GM19372 (cell line): ENCODE measurements at regions not wholly inside any gene's neighbourhood (a gene's known extent, or its start where the extent isn't known, plus 50 kb on each side); places are given as distances from the start of the nearest gene placed in this dataset.

ENCODE experiments used
- ATAC-seq: cut with Tn5 transposase; IDR thresholded peaks from one replicate; pipeline ENCODE4 v1.9.1; 2021; ENCODE audit warnings: mild to moderate bottlenecking, low read depth, moderate library complexity; ENCODE audit not compliant: unreplicated experiment

GRCh38 chr10:10225136-10225676, 792.5 kb upstream of the CELF2 start:
- ATAC-seq = no peak

GRCh38 chr10:10233229-10233628, 784.4 kb upstream of the CELF2 start:
- ATAC-seq = no peak

GRCh38 chr10:10235003-10235402, 782.7 kb upstream of the CELF2 start:
- ATAC-seq = no peak

GRCh38 chr10:10247585-10247984, 770.1 kb upstream of the CELF2 start:
- no peak for ATAC-seq

GRCh38 chr10:10256860-10257259, 760.8 kb upstream of the CELF2 start:
- ATAC-seq = no peak

- no peak for ATAC-seq
These were observed 758.7 kb upstream of the CELF2 start for GRCh38 chr10:10259013-10259412.

GRCh38 chr10:10270126-10271050, 747.3 kb upstream of the CELF2 start:
- ATAC-seq = no peak

GRCh38 chr10:10271639-10272192, 746.0 kb upstream of the CELF2 start:
- no peak for ATAC-seq

- no peak for ATAC-seq
These were observed 744.0 kb upstream of the CELF2 start for GRCh38 chr10:10273661-10274060.

- ATAC-seq = no peak
These were observed 737.8 kb upstream of the CELF2 start for GRCh38 chr10:10279906-10280305.

- no peak for ATAC-seq
These were observed 725.2 kb upstream of the CELF2 start for GRCh38 chr10:10292501-10292900.

GRCh38 chr10:10293041-10293440, 724.6 kb upstream of the CELF2 start:
- no peak for ATAC-seq

GRCh38 chr10:10293481-10293951, 724.2 kb upstream of the CELF2 start:
- ATAC-seq = no peak

GRCh38 chr10:10294184-10294880, 723.3 kb upstream of the CELF2 start:
- ATAC-seq = no peak

GRCh38 chr10:10294881-10295529, 722.7 kb upstream of the CELF2 start:
- no peak for ATAC-seq

- no peak for ATAC-seq
These were observed 722.1 kb upstream of the CELF2 start for GRCh38 chr10:10295537-10295936.

GRCh38 chr10:10302689-10303088, 715.0 kb upstream of the CELF2 start:
- no peak for ATAC-seq

- no peak for ATAC-seq
These were observed 710.6 kb upstream of the CELF2 start for GRCh38 chr10:10307036-10307435.

GRCh38 chr10:10307551-10307950, 710.1 kb upstream of the CELF2 start:
- no peak for ATAC-seq

- ATAC-seq = no peak
These were observed 707.2 kb upstream of the CELF2 start for GRCh38 chr10:10310498-10310897.

- no peak for ATAC-seq
These were observed 705.7 kb upstream of the CELF2 start for GRCh38 chr10:10311966-10312365.
